HG03469 (cell line): ENCODE measurements at regions not wholly inside any gene's neighbourhood (a gene's known extent, or its start where the extent isn't known, plus 50 kb on each side); places are given as distances from the start of the nearest gene placed in this dataset.

Source experiments
- ATAC-seq: cut with Tn5 transposase; IDR thresholded peaks from one replicate; pipeline ENCODE4 v1.9.1; 2021; ENCODE audit warnings: mild to moderate bottlenecking, moderate library complexity, moderate number of reproducible peaks; ENCODE audit not compliant: unreplicated experiment

- ATAC-seq: no peak
Observed at GRCh38 chr6:145323646-145324045, 411.7 kb downstream of the EPM2A start.

GRCh38 chr6:145327586-145327985, 407.7 kb downstream of the EPM2A start:
- no peak for ATAC-seq

- ATAC-seq: no peak
Observed at GRCh38 chr6:145329257-145329656, 406.1 kb downstream of the EPM2A start.

GRCh38 chr6:145331066-145331465, 404.3 kb downstream of the EPM2A start:
- ATAC-seq: no peak

- no peak for ATAC-seq
Observed at GRCh38 chr6:145332011-145332410, 403.3 kb downstream of the EPM2A start.

- ATAC-seq: no peak
Observed at GRCh38 chr6:145336119-145336518, 399.2 kb downstream of the EPM2A start.

GRCh38 chr6:145339089-145339488, 396.2 kb downstream of the EPM2A start:
- ATAC-seq: no peak

- ATAC-seq: no peak
Observed at GRCh38 chr6:145340256-145340655, 395.1 kb downstream of the EPM2A start.

- ATAC-seq: no peak
Observed at GRCh38 chr6:145345094-145345493, 390.2 kb downstream of the EPM2A start.

GRCh38 chr6:145347216-145347615, 388.1 kb downstream of the EPM2A start:
- no peak for ATAC-seq

GRCh38 chr6:145349950-145350510, 385.3 kb downstream of the EPM2A start:
- peak; percentile 85 for ATAC-seq

GRCh38 chr6:145350928-145351327, 384.4 kb downstream of the EPM2A start:
- ATAC-seq: no peak

- ATAC-seq: no peak
Observed at GRCh38 chr6:145352382-145353080, 382.8 kb downstream of the EPM2A start.

- no peak for ATAC-seq
Observed at GRCh38 chr6:145360865-145361264, 374.5 kb downstream of the EPM2A start.

GRCh38 chr6:145367149-145367548, 368.2 kb downstream of the EPM2A start:
- ATAC-seq: no peak

- ATAC-seq: no peak
Observed at GRCh38 chr6:145368075-145368474, 367.2 kb downstream of the EPM2A start.

- no peak for ATAC-seq
Observed at GRCh38 chr6:145370559-145370958, 364.8 kb downstream of the EPM2A start.

- peak; percentile 99 for ATAC-seq
Observed at GRCh38 chr6:145372671-145373151, 362.6 kb downstream of the EPM2A start.

GRCh38 chr6:145373826-145374225, 361.5 kb downstream of the EPM2A start:
- ATAC-seq: no peak

- ATAC-seq: no peak
Observed at GRCh38 chr6:145374570-145374969, 360.8 kb downstream of the EPM2A start.

- no peak for ATAC-seq
Observed at GRCh38 chr6:145375502-145375901, 359.8 kb downstream of the EPM2A start.

GRCh38 chr6:145380186-145380585, 355.1 kb downstream of the EPM2A start:
- ATAC-seq: no peak

- ATAC-seq: no peak
Observed at GRCh38 chr6:145381941-145382340, 353.4 kb downstream of the EPM2A start.
